Neuronal stem cell (in vitro differentiated cells): ENCODE measurements at regions not wholly inside any gene's neighbourhood (a gene's known extent, or its start where the extent isn't known, plus 50 kb on each side); places are given as distances from the start of the nearest gene placed in this dataset.

ENCODE experiments used
- DNase-seq: peaks from one replicate; pipeline ENCODE4 v3.0.0-alpha.2; 2013; ENCODE audit warnings: low spot score
- H2AFZ ChIP-seq: one replicate; pipeline ENCODE4 v1.6.1; 2013; ENCODE audit warnings: mild to moderate bottlenecking, low read length, inconsistent platforms
- H2AK5ac ChIP-seq: 2 replicates; pipeline ENCODE4 v1.6.1; 2013; ENCODE audit warnings: low read depth, mild to moderate bottlenecking, inconsistent platforms, low read length, moderate library complexity, mixed read lengths
- H2BK120ac ChIP-seq: 2 replicates; pipeline ENCODE4 v1.6.1; 2013; ENCODE audit warnings: low read depth, mild to moderate bottlenecking, inconsistent platforms, low read length, moderate library complexity, mixed read lengths
- H2BK12ac ChIP-seq: one replicate; pipeline ENCODE4 v1.6.1; 2013; ENCODE audit warnings: low read length, inconsistent platforms
- H2BK15ac ChIP-seq: 2 replicates; pipeline ENCODE4 v1.6.1; 2013; ENCODE audit warnings: mild to moderate bottlenecking, low read length, inconsistent platforms, mixed read lengths
- H2BK5ac ChIP-seq: one replicate; pipeline ENCODE4 v1.6.1; 2013; ENCODE audit warnings: inconsistent platforms, mild to moderate bottlenecking, low read length, moderate library complexity
- H3K14ac ChIP-seq: one replicate; pipeline ENCODE4 v1.6.1; 2013; ENCODE audit warnings: low read length, inconsistent platforms
- H3K18ac ChIP-seq: 2 replicates; pipeline ENCODE4 v1.6.1; 2013; ENCODE audit warnings: low read length, inconsistent platforms
- H3K23ac ChIP-seq: 2 replicates; pipeline ENCODE4 v1.6.1; 2013; ENCODE audit warnings: low read depth, mild to moderate bottlenecking, mixed read lengths, low read length, inconsistent platforms; ENCODE audit not compliant: poor library complexity
- H3K27ac ChIP-seq: replicated peaks from 3 replicates; pipeline ENCODE4 v1.5.1; 2013; ENCODE audit warnings: low read length, inconsistent platforms
- H3K27me3 ChIP-seq, 3 experiments: 2 replicates each; pipeline ENCODE4 v1.6.1; 2013; ENCODE audit warnings: low read length in 3 of 3, mild to moderate bottlenecking in 2 of 3, inconsistent platforms in 1 of 3, low read depth in 1 of 3, mixed read lengths in 1 of 3, moderate library complexity in 1 of 3; ENCODE audit not compliant: control insufficient read depth in 3 of 3, insufficient read depth in 3 of 3
- H3K36me3 ChIP-seq, 2 donors: replicated peaks in 1 of 2; 2 replicates each; pipeline ENCODE4 v1.6.1; 2013; ENCODE audit warnings: low read length in 2 of 2; ENCODE audit not compliant: control insufficient read depth in 2 of 2, insufficient read depth in 2 of 2
- H3K4ac ChIP-seq: 2 replicates; pipeline ENCODE4 v1.6.1; 2013; ENCODE audit warnings: inconsistent platforms, mild to moderate bottlenecking, low read length, moderate library complexity
- H3K4me1 ChIP-seq, 2 donors: 1 replicate in 1 of 2; 2 replicates in 1 of 2; pipeline ENCODE4 v1.6.1; 2013; ENCODE audit warnings: low read length in 2 of 2, low read depth in 1 of 2; ENCODE audit not compliant: control insufficient read depth in 2 of 2, insufficient read depth in 1 of 2
- H3K4me2 ChIP-seq: one replicate; pipeline ENCODE4 v1.6.1; 2013; ENCODE audit warnings: mild to moderate bottlenecking, low read length, inconsistent platforms; ENCODE audit not compliant: insufficient read depth, poor library complexity, severe bottlenecking
- H3K4me3 ChIP-seq, 2 donors: 2 replicates each; pipeline ENCODE4 v1.5.1; 2013; ENCODE audit warnings: low read length in 2 of 2, mild to moderate bottlenecking in 2 of 2, inconsistent platforms in 1 of 2, moderate library complexity in 1 of 2
- H3K79me1 ChIP-seq: one replicate; pipeline ENCODE4 v1.6.1; 2013; ENCODE audit warnings: low read depth, mild to moderate bottlenecking, inconsistent platforms, low read length, moderate library complexity
- H3K9ac ChIP-seq: one replicate; pipeline ENCODE4 v1.6.1; 2013; ENCODE audit warnings: mild to moderate bottlenecking, low read depth, low read length, inconsistent platforms; ENCODE audit not compliant: poor library complexity
- H3K9me3 ChIP-seq, 2 donors: replicated peaks in 1 of 2; 2 replicates each; pipeline versions ENCODE3 to v1.6.1; 2013; ENCODE audit warnings: low read length in 2 of 2, mild to moderate bottlenecking in 2 of 2, inconsistent platforms in 1 of 2, low read depth in 1 of 2, mixed read lengths in 1 of 2, moderate library complexity in 1 of 2; ENCODE audit not compliant: control insufficient read depth in 2 of 2, insufficient read depth in 1 of 2
- H4K8ac ChIP-seq: one replicate; pipeline ENCODE4 v1.6.1; 2013; ENCODE audit warnings: low read depth, mild to moderate bottlenecking, inconsistent platforms, low read length, moderate library complexity
- H4K91ac ChIP-seq: one replicate; pipeline ENCODE4 v1.6.1; 2013; ENCODE audit warnings: low read length, low read depth, mild to moderate bottlenecking, inconsistent platforms; ENCODE audit not compliant: poor library complexity
- WGBS, 2 donors: extraction: QIAGEN DNeasy Blood & Tissue Kit; methylation state at CpG; one replicate each; pipeline ENCODE4 v1.1.7; 2013; ENCODE audit warnings: missing lambda C conversion rate in 2 of 2, mixed read lengths in 1 of 2; ENCODE audit not compliant: insufficient read length in 2 of 2, insufficient replicate concordance in 1 of 2; ENCODE audit errors: extremely low coverage in 2 of 2; 5-methylcytosine and 5-hydroxymethylcytosine counted together

GRCh38 chrY:8808611-8809010, 528.7 kb upstream of the TSPY4 start:
- H2AK5ac ChIP-seq: no peak overlapping the region
- H3K9ac ChIP-seq: no peak overlapping the region
- H4K8ac ChIP-seq: no peak overlapping the region
- no peak overlapping the region for H4K91ac ChIP-seq
- no peak overlapping the region for H2BK15ac ChIP-seq
- no peak overlapping the region for H3K4me2 ChIP-seq
- H3K27ac ChIP-seq: no peak overlapping the region
- no peak overlapping the region for H3K14ac ChIP-seq
- no peak overlapping the region for H3K4me3 ChIP-seq
- no peak overlapping the region for H2BK5ac ChIP-seq
- H3K4me1 ChIP-seq: no peaks in the 10 kb centered on the region
- no peak overlapping the region for H3K4ac ChIP-seq
- no peak overlapping the region for H2BK12ac ChIP-seq
- H3K27me3 ChIP-seq: no peaks in the 10 kb centered on the region
- peaks cover 0 to 1% of the 10 kb centered on the region in 2 donors for H3K9me3 ChIP-seq
- no peak overlapping the region for H2AFZ ChIP-seq
- H3K23ac ChIP-seq: no peak overlapping the region
- H3K79me1 ChIP-seq: no peaks in the 10 kb centered on the region
- no CpG with 5 or more reads among the region's 3 CpGs for WGBS, 2 donors
- no peak overlapping the region for H2BK120ac ChIP-seq
- DNase-seq: no peak
- no peaks in the 10 kb centered on the region for H3K36me3 ChIP-seq
- no peak overlapping the region for H3K18ac ChIP-seq

DNA sequence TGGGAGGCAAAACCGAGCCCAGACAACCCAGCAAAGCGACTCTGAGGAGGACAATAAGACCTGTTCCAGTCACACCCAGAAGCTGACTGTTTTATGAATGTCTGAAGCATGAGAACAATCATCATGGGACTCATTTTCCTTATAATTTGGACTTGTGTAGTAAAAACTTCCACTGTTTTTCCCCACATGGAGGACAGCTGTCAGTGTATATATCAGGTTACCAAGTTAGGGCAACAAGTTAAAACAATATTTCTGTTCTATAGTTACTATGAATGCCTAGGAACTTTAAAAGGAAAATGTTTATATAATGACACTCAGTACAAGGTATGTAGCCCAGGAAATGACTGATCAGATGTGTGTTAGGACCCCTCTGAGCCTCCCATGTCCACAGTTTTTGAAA, 528.2 kb upstream of the TSPY4 start:
- no CpG with 5 or more reads among the region's 2 CpGs for whole genome bisulfite sequencing, 2 donors
- Histone ChIP-seq H2BK5ac (no peak overlapping the region), H3K23ac (no peak overlapping the region), H3K9ac (no peak overlapping the region), H3K14ac (no peak overlapping the region), H4K8ac (no peak overlapping the region), H3K4ac (no peak overlapping the region), H4K91ac (no peak overlapping the region), H3K27ac (no peak overlapping the region), H2BK15ac (no peak overlapping the region), H2AK5ac (no peak overlapping the region), H3K4me1 (no peaks in the 10 kb centered on the region), H3K4me2 (no peak overlapping the region), H3K4me3 (no peak overlapping the region), H3K79me1 (no peaks in the 10 kb centered on the region), H2BK120ac (no peak overlapping the region), H2AFZ (no peak overlapping the region), H3K27me3 (no peaks in the 10 kb centered on the region), H3K18ac (no peak overlapping the region), H2BK12ac (no peak overlapping the region), H3K36me3 (no peaks in the 10 kb centered on the region), H3K9me3 (peaks cover 0 to 1% of the 10 kb centered on the region in 2 donors)
- DNase-seq: no peak

DNA sequence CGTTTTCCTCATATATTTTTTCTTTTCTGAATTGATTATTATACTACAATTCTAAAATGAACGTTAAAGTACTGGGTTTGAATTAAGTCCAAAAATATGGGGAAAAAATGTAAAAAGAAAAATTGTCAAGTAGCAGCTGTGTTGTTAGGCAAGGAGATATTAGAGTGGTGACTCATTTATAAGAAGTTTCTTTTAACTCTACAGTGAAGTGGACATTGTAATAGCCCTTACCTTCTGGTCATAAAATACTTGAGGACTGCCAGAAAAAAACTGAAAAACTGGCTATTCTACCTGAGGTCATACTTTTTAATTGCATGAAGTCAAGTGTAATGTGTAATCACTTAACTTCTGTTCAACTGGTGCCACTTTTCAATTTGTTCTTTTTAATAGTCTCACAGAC, 523.1 kb upstream of the TSPY4 start:
- Histone ChIP-seq H3K4me1 (no peaks in the 10 kb centered on the region), H3K4me3 (no peak overlapping the region), H3K36me3 (no peaks in the 10 kb centered on the region), H3K14ac (no peak overlapping the region), H2BK15ac (no peak overlapping the region), H3K27me3 (no peaks in the 10 kb centered on the region), H2BK12ac (no peak overlapping the region), H3K79me1 (no peaks in the 10 kb centered on the region), H4K8ac (no peak overlapping the region), H3K18ac (no peak overlapping the region), H2BK120ac (no peak overlapping the region), H3K27ac (no peak overlapping the region), H4K91ac (no peak overlapping the region), H2AFZ (no peak overlapping the region), H3K9ac (no peak overlapping the region), H3K9me3 (no peaks in the 10 kb centered on the region), H3K4me2 (no peak overlapping the region), H3K4ac (no peak overlapping the region), H2BK5ac (no peak overlapping the region), H2AK5ac (no peak overlapping the region), H3K23ac (no peak overlapping the region)
- no CpG with 5 or more reads among the region's 2 CpGs for WGBS, 2 donors
- no peak for DNase-seq

DNA sequence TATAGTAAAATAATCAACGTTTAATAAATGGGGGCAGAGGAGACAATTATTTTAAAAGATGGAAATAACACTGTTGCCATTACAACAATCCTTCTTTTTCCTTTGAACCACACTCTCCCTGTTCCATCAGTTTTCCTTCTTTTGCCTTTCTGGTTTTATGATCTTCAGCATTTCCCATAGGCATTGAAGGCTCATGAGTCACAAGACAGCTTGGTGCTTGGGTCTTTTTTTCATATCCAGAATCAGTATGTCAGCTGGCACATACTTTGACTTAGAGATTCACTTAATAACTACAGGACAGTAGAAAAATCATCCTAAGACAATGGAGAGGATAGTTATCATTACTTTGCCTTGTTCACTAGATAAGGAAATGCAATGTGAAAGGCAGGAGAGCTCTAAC, 521.6 kb upstream of the TSPY4 start:
- no peak overlapping the region for H3K14ac ChIP-seq
- H4K8ac ChIP-seq: no peak overlapping the region
- no peak overlapping the region for H3K4me3 ChIP-seq
- no peak overlapping the region for H3K23ac ChIP-seq
- no peak for DNase-seq
- no peak overlapping the region for H2BK120ac ChIP-seq
- no peak overlapping the region for H2BK12ac ChIP-seq
- H3K27me3 ChIP-seq: no peaks in the 10 kb centered on the region
- no peak overlapping the region for H2BK5ac ChIP-seq
- no peaks in the 10 kb centered on the region for H3K4me1 ChIP-seq
- no peak overlapping the region for H2BK15ac ChIP-seq
- H3K18ac ChIP-seq: no peak overlapping the region
- no peak overlapping the region for H3K4me2 ChIP-seq
- no peaks in the 10 kb centered on the region for H3K36me3 ChIP-seq
- H3K9me3 ChIP-seq: no peaks in the 10 kb centered on the region
- no peak overlapping the region for H2AK5ac ChIP-seq
- no peaks in the 10 kb centered on the region for H3K79me1 ChIP-seq
- no peak overlapping the region for H3K9ac ChIP-seq
- WGBS, 2 donors: no CpG with 5 or more reads among the region's 1 CpG
- H4K91ac ChIP-seq: no peak overlapping the region
- H3K4ac ChIP-seq: no peak overlapping the region
- no peak overlapping the region for H3K27ac ChIP-seq
- no peak overlapping the region for H2AFZ ChIP-seq
